Adrenal gland (tissue), 9 donors: ENCODE measurements at regions not wholly inside any gene's neighbourhood (a gene's known extent, or its start where the extent isn't known, plus 50 kb on each side); places are given as distances from the start of the nearest gene placed in this dataset.

Experiments
- DNase-seq, 7 donors: peaks; one replicate each; pipeline ENCODE4 v3.0.0-alpha.2; 2019 to 2020
- H3K27ac ChIP-seq, 5 donors: fragments of 200-600 bp; sonication (generic) in 4 of 5; 1 replicate in 3 of 5; 2 replicates in 2 of 5; pipeline versions ENCODE4 v1.5.1 to v1.8.0; 2016 to 2020; ENCODE audit warnings: mild to moderate bottlenecking in 1 of 5
- H3K27me3 ChIP-seq: fragments of 200-600 bp; 2 replicates; pipeline ENCODE4 v1.8.0; 2021
- H3K36me3 ChIP-seq, 2 donors: fragments of 200-600 bp; replicated peaks in 1 of 2; 1 replicate in 1 of 2; 2 replicates in 1 of 2; pipeline versions ENCODE4 v1.5.1 to v1.8.0; 2018 to 2022
- H3K4me1 ChIP-seq, 2 donors: fragments of 200-600 bp; replicated peaks in 1 of 2; 1 replicate in 1 of 2; 2 replicates in 1 of 2; pipeline versions ENCODE4 v1.5.1 to v1.8.0; 2018 to 2021
- H3K4me3 ChIP-seq, 4 donors: fragments of 200-600 bp; sonication (generic) in 3 of 4; one replicate each; pipeline ENCODE4 v1.5.1; 2016 to 2018
- H3K9me3 ChIP-seq, 3 donors: fragments of 200-600 bp; sonication (generic) in 1 of 3; replicated peaks in 1 of 3; 1 replicate in 2 of 3; 2 replicates in 1 of 3; pipeline versions ENCODE4 v1.5.1 to v1.8.0; 2016 to 2021
- CTCF ChIP-seq, 6 experiments: fragments of 450-650 bp in 4 of 6; fragments of 200-600 bp in 2 of 6; sonication (generic) in 1 of 6; IDR thresholded peaks; 1 replicate in 5 of 6; 2 replicates in 1 of 6; pipeline versions ENCODE4 v1.5.1 to v1.8.0; 2016 to 2021; ENCODE audit warnings: antibody characterized with exemption in 6 of 6, mild to moderate bottlenecking in 2 of 6, moderate library complexity in 1 of 6
- POLR2A ChIP-seq, 2 donors: fragments of 450-650 bp; IDR thresholded peaks; one replicate each; pipeline ENCODE4 v1.6.1; 2017; ENCODE audit warnings: antibody characterized with exemption in 2 of 2, mild to moderate bottlenecking in 2 of 2, moderate library complexity in 1 of 2
- WGBS, 4 donors: extraction: QIAGEN DNeasy Blood & Tissue Kit in 2 of 4; methylation state at CpG; one replicate each; pipeline versions ENCODE4 v1.1.5 to v1.1.7; 2013 to 2017; 5-methylcytosine and 5-hydroxymethylcytosine counted together
- intact Hi-C, 2 donors: fragments of 100-400 bp; cut with DNase I; formaldehyde crosslinking; loops; one replicate each; pipeline versions ENCODE4 v1.14.1 to v1.15.0; 2022 to 2023
- small RNA-seq, 2 donors: library from RNA; depleted of rRNA; stranded (forward); fragments of <200 nt; gene quantifications; one replicate each; pipeline ENCODE3, GENCODE V24; 2016
- donor health status: healthy with polysubstance abuse.
- donor health status: Bipolar disorder and iron deficiency.
- donor health status: DM: yes; HTN: yes; CAD: no.
- donor health status: DM: no; HTN: no; CAD: no.
- donor health status: DM: no; HTN: no; CAD: no.

- 78 to 100% (median 81%) methylated on average over 1 to 7 of the region's 7 CpGs for WGBS, 4 donors
- no peak overlapping the region for H3K4me3 ChIP-seq
- H3K27ac ChIP-seq = no peak overlapping the region
- H3K9me3 ChIP-seq = no peaks in the 10 kb centered on the region
- TF ChIP-seq CTCF (IDR thresholded peaks at IDR 0.05) (no peak), POLR2A (IDR thresholded peaks at IDR 0.05) (no peak)
- intact Hi-C loops = no loop called here
- no peak for DNase-seq
- H3K4me1 ChIP-seq = no peaks in the 10 kb centered on the region
- H3K36me3 ChIP-seq = no peaks in the 10 kb centered on the region
- no peaks in the 10 kb centered on the region for H3K27me3 ChIP-seq
These were observed 51.8 kb upstream of the LINGO1 start for GRCh38 chr15:77684341-77685081.

GRCh38 chr15:77682564-77682963 is 49.9 kb upstream of the LINGO1 start:
- H3K4me3 ChIP-seq = no peak overlapping the region
- DNase-seq = peak in 1 of 7 donors; percentile 8
- WGBS, 4 donors = 51 to 68% (median 56%) methylated on average over 9 of the region's 9 CpGs
- no peaks in the 10 kb centered on the region for H3K27me3 ChIP-seq
- H3K36me3 ChIP-seq = no peaks in the 10 kb centered on the region
- no peaks in the 10 kb centered on the region for H3K9me3 ChIP-seq
- TF ChIP-seq CTCF (IDR thresholded peaks at IDR 0.05) = no peak
- no peak for TF ChIP-seq POLR2A (IDR thresholded peaks at IDR 0.05)
- no peak overlapping the region for H3K27ac ChIP-seq
- no peaks in the 10 kb centered on the region for H3K4me1 ChIP-seq
- intact Hi-C loops = no loop called here

Small RNAs in the stretch of these regions (small RNA-seq; reads per million reads assigned to genes)
- gene RN7SL214P = 0 reads per million in 2 donors
